ENCODE measurements at regions not wholly inside any gene's neighbourhood (a gene's known extent, or its start where the extent isn't known, plus 50 kb on each side); places are given as distances from the start of the nearest gene placed in this dataset.

GRCh38 chr5:92885950-92886349 is 695.1 kb downstream of the NR2F1-AS1 start:
- H4K20me1 ChIP-seq (ENCODE audit: insufficient read depth, low read length): no peaks in the 10 kb centered on the region
- DNase-seq (ENCODE audit: low spot score): no peak
- no peaks in the 10 kb centered on the region for H3K9me2 ChIP-seq (ENCODE audit: insufficient read depth, low read length)
- H3K36me3 ChIP-seq (ENCODE audit: insufficient read depth, low read length): no peaks in the 10 kb centered on the region
- POLR2A ChIA-PET: no interaction called here
- no peak overlapping the region for H3K27ac ChIP-seq (ENCODE audit: low read depth, low read length, poor library complexity, severe bottlenecking)
- intact Hi-C loops (cut with micrococcal nuclease; ENCODE audit: unreplicated experiment): no loop called here
- no peaks in the 10 kb centered on the region for H3K4me1 ChIP-seq (ENCODE audit: insufficient read depth, low read length, poor library complexity, severe bottlenecking)
- H2AFZ ChIP-seq (ENCODE audit: low read length): no peak overlapping the region
- no peak for TF ChIP-seq EZH2phosphoT487 (IDR thresholded peaks at IDR 0.05; ENCODE audit: borderline replicate concordance, low read depth, low read length)
- TF ChIP-seq CTCF (conservative IDR thresholded peaks at IDR 0.05; ENCODE audit: low read length): no peak
- BruUV-seq (replicated peaks): no TSS peak
- no peaks in the 10 kb centered on the region for H3K79me2 ChIP-seq (ENCODE audit: insufficient read depth, low read depth, low read length)
- CTCF ChIA-PET (ENCODE audit: unreplicated experiment): no interaction called here
- H3K4me3 ChIP-seq (ENCODE audit: low read depth, low read length, poor library complexity, severe bottlenecking): no peak overlapping the region
- H3K9me3 ChIP-seq (ENCODE audit: low read length): no peaks in the 10 kb centered on the region
- H3K4me2 ChIP-seq (ENCODE audit: low read length): no peak overlapping the region

DNA sequence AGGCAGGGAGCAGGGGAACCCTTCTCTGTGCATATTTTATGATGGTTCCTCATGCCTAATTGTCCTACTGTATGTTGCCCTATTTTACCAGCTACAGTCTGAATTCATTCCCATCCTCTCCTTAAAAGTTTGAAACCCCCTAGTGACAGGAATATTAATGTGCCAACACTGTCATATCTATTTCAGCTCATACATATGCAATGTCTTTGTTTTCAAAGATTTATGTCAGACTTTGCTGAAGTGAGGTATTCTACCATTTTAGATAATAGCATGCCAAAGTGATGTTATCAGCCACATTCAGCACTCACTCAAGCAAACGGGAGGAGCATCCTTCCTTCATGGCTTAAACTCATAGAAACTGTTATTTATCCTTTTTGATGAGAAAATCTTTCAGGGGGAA is 696.5 kb downstream of the NR2F1-AS1 start:
- ChIA-PET POLR2A (interaction anchor here (0.6 kb wide), 1 partner anchor 48 kb away, joined by 3 read pairs; no protein-coding TSS in a partner anchor), CTCF (ENCODE audit: unreplicated experiment) (no interaction called here)
- H4K20me1 ChIP-seq (ENCODE audit: insufficient read depth, low read length): no peaks in the 10 kb centered on the region
- H3K4me3 ChIP-seq (ENCODE audit: low read depth, low read length, poor library complexity, severe bottlenecking): no peak overlapping the region
- no peak overlapping the region for H2AFZ ChIP-seq (ENCODE audit: low read length)
- intact Hi-C loops (cut with micrococcal nuclease; ENCODE audit: unreplicated experiment): no loop called here
- H3K27ac ChIP-seq (ENCODE audit: low read depth, low read length, poor library complexity, severe bottlenecking): no peak overlapping the region
- TF ChIP-seq EZH2phosphoT487 (IDR thresholded peaks at IDR 0.05; ENCODE audit: borderline replicate concordance, low read depth, low read length): no peak
- H3K79me2 ChIP-seq (ENCODE audit: insufficient read depth, low read depth, low read length): no peaks in the 10 kb centered on the region
- H3K4me1 ChIP-seq (ENCODE audit: insufficient read depth, low read length, poor library complexity, severe bottlenecking): no peaks in the 10 kb centered on the region
- H3K9me2 ChIP-seq (ENCODE audit: insufficient read depth, low read length): no peaks in the 10 kb centered on the region
- no peak overlapping the region for H3K4me2 ChIP-seq (ENCODE audit: low read length)
- H3K9me3 ChIP-seq (ENCODE audit: low read length): no peaks in the 10 kb centered on the region
- H3K36me3 ChIP-seq (ENCODE audit: insufficient read depth, low read length): no peaks in the 10 kb centered on the region
- BruUV-seq (replicated peaks): no TSS peak
- no peak for DNase-seq (ENCODE audit: low spot score)

GRCh38 chr5:92879806-92880543 is 701.0 kb downstream of the NR2F1-AS1 start:
- intact Hi-C loops (cut with micrococcal nuclease; ENCODE audit: unreplicated experiment): no loop called here
- no peaks in the 10 kb centered on the region for H3K9me2 ChIP-seq (ENCODE audit: insufficient read depth, low read length)
- no peak overlapping the region for H3K4me2 ChIP-seq (ENCODE audit: low read length)
- H3K4me3 ChIP-seq (ENCODE audit: low read depth, low read length, poor library complexity, severe bottlenecking): no peak overlapping the region
- ChIA-PET CTCF (ENCODE audit: unreplicated experiment) (no interaction called here), POLR2A (no interaction called here)
- no peak for TF ChIP-seq EZH2phosphoT487 (IDR thresholded peaks at IDR 0.05; ENCODE audit: borderline replicate concordance, low read depth, low read length)
- no peak for TF ChIP-seq CTCF (conservative IDR thresholded peaks at IDR 0.05; ENCODE audit: low read length)
- no peaks in the 10 kb centered on the region for H3K9me3 ChIP-seq (ENCODE audit: low read length)
- no peak overlapping the region for H2AFZ ChIP-seq (ENCODE audit: low read length)
- H3K27ac ChIP-seq (ENCODE audit: low read depth, low read length, poor library complexity, severe bottlenecking): no peak overlapping the region
- no TSS peak for BruUV-seq (replicated peaks)
- H3K79me2 ChIP-seq (ENCODE audit: insufficient read depth, low read depth, low read length): no peaks in the 10 kb centered on the region
- DNase-seq (ENCODE audit: low spot score): no peak
- no peaks in the 10 kb centered on the region for H3K4me1 ChIP-seq (ENCODE audit: insufficient read depth, low read length, poor library complexity, severe bottlenecking)
- H4K20me1 ChIP-seq (ENCODE audit: insufficient read depth, low read length): no peaks in the 10 kb centered on the region
- no peaks in the 10 kb centered on the region for H3K36me3 ChIP-seq (ENCODE audit: insufficient read depth, low read length)

All from OCI-LY7 (cell line).